Nephron (organoid): ENCODE measurements at regions not wholly inside any gene's neighbourhood (a gene's known extent, or its start where the extent isn't known, plus 50 kb on each side); places are given as distances from the start of the nearest gene placed in this dataset.
"Not testable (repeated sequence)": the region's sequence is repeated elsewhere in the genome, so short reads cannot be mapped to it uniquely, and the experiment has no call there.

Experiments used
- H3K27ac Mint-ChIP-seq, 3 experiments: 2 replicates each; pipeline ENCODE4 v1.8.0; 2020; ENCODE audit warnings: mixed read lengths in 3 of 3, mild to moderate bottlenecking in 2 of 3, moderate library complexity in 1 of 3
- H3K27me3 Mint-ChIP-seq: 2 replicates; pipeline ENCODE4 v1.8.0; 2021; ENCODE audit warnings: low read depth, mild to moderate bottlenecking, moderate library complexity, mixed read lengths
- H3K36me3 Mint-ChIP-seq: 2 replicates; pipeline ENCODE4 v1.8.0; 2020; ENCODE audit warnings: low read depth, mixed read lengths
- H3K4me1 Mint-ChIP-seq: 2 replicates; pipeline ENCODE4 v1.8.0; 2020; ENCODE audit warnings: mixed read lengths
- H3K4me3 Mint-ChIP-seq, 3 experiments: 2 replicates each; pipeline ENCODE4 v1.8.0; 2020; ENCODE audit warnings: mild to moderate bottlenecking in 3 of 3, mixed read lengths in 3 of 3, moderate library complexity in 2 of 3
- H3K9me3 Mint-ChIP-seq: 2 replicates; pipeline ENCODE4 v1.8.0; 2020; ENCODE audit warnings: mixed read lengths

- H3K4me1 Mint-ChIP-seq, H3K36me3 Mint-ChIP-seq, H3K9me3 Mint-ChIP-seq, H3K27me3 Mint-ChIP-seq, H3K27ac Mint-ChIP-seq, H3K4me3 Mint-ChIP-seq: not testable (repeated sequence)
Observed at GRCh38 chr1:149352205-149352604, 122.6 kb upstream of the NBPF19 start.

- not testable (repeated sequence) for H3K27ac Mint-ChIP-seq, H3K27me3 Mint-ChIP-seq, H3K4me3 Mint-ChIP-seq, H3K9me3 Mint-ChIP-seq, H3K36me3 Mint-ChIP-seq, H3K4me1 Mint-ChIP-seq
Observed at GRCh38 chr1:149354579-149354978, 120.3 kb upstream of the NBPF19 start.

DNA sequence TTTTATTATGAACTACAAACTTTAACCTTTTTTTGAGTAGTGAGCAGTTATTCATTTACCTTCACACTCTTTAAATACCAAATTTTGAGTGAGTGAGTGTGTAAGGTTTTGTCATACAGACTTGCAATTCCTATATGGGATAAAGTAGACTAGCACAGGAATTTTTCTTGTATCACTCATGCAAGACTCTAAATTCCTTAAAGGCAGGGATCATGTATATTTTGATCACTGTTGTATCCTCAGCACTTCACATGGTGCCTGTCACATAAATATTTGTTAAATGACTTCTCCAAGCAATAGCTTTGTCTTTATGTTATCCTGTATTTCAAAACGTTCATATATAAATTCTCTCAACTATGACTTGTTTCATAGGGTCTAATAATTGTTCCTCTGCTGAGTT lies 119.1 kb upstream of the NBPF19 start:
- not testable (repeated sequence) for H3K4me1 Mint-ChIP-seq, H3K4me3 Mint-ChIP-seq, H3K27ac Mint-ChIP-seq, H3K36me3 Mint-ChIP-seq, H3K9me3 Mint-ChIP-seq, H3K27me3 Mint-ChIP-seq

DNA sequence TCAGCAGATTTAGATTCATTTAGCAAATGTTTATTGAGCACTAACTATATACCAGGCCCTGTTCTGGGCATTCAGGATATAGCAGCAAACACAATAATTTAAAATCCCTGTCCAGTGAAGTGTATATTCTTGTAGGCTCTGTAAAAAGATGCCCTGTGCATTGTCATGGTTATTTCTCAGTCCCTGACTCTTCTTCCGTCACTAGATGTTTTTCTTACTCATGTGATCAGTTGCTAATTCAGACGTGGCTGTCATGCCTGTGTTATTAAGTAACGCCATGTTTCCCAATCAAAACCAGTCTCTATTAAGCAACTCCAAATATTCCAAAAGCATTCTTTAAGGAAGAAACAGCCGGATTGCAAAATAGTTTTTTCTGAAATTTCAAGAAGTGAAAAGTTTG lies 118.7 kb upstream of the NBPF19 start:
- not testable (repeated sequence) for H3K4me1 Mint-ChIP-seq, H3K27me3 Mint-ChIP-seq, H3K27ac Mint-ChIP-seq, H3K4me3 Mint-ChIP-seq, H3K9me3 Mint-ChIP-seq, H3K36me3 Mint-ChIP-seq

DNA sequence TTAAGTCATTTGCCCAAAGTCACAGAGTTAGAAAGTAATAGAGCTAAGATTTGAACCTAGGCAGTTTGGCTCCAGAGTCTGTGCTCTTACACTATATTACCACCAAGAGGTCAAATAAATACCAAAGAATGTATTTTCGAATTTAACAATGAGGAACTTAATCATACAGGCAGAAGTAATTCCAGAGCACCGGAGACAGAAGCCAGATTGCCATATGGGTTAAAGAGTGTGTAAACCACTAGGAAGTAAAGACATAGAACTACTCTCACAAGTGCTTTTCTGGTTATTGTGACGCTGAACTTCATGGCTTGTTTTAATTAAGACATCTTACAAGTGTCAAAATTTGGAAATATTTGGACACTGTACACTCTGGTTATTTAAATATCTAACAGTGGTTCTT lies 114.5 kb upstream of the NBPF19 start:
- not testable (repeated sequence) for H3K27ac Mint-ChIP-seq, H3K36me3 Mint-ChIP-seq, H3K4me3 Mint-ChIP-seq, H3K9me3 Mint-ChIP-seq, H3K27me3 Mint-ChIP-seq, H3K4me1 Mint-ChIP-seq

GRCh38 chr1:149361310-149361709 lies 113.5 kb upstream of the NBPF19 start:
- H3K27ac Mint-ChIP-seq, H3K9me3 Mint-ChIP-seq, H3K4me1 Mint-ChIP-seq, H3K27me3 Mint-ChIP-seq, H3K4me3 Mint-ChIP-seq, H3K36me3 Mint-ChIP-seq: not testable (repeated sequence)

DNA sequence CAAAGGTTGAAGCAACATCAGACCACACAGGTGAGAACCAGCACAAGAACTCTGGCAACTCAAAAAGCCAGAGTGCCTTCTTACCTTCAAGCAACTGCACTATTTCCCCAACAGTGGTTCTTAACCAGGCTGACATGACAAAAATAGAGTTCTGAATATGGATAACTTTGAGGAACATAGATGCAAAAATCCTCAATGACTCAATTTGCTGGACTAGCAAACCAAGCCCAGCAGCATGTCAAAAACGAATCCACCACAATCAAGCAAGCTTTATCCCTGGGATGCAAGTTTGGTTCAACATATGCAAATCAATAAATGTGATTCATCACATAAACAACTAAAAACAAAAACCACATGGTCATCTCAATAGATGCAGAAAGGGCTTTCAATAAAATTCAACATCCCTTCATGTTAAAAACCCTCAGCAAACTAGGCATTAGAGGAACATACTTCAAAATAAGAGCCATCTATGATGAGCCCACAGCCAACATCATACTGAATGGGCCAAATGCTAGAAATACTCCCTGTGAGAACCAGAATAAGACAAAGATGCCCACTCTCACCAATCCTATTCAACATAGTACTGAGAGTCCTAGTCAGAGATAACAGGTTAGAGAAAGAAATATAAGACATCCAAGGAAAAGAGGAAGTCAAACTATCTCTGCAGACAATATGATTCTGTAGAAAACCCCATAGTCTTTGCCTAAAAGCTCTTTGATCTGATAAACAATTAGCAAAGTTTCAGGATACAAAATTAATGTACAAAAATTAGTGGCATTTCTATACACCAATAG lies 110.5 kb upstream of the NBPF19 start:
- H3K27ac Mint-ChIP-seq, H3K9me3 Mint-ChIP-seq, H3K4me3 Mint-ChIP-seq: not testable (repeated sequence)

DNA sequence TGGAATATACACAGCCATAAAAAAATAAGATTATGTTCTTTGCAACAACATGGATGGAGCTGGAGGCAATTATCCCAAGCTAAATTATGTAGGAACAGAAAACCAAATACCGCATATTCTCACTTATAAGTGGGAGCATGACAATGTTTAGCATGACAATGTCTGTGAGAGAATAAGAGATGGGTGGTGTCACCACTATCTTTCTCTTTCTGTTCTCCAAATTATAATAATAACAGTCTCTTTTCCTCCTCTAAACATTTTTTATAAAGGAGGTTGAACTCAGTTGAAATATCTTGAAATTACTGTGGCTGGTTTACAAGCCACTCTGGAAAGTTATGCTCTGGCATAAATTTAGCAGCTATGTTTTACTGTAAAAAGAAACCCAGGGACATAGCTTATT lies 108.4 kb upstream of the NBPF19 start:
- H3K9me3 Mint-ChIP-seq, H3K27me3 Mint-ChIP-seq, H3K27ac Mint-ChIP-seq, H3K4me3 Mint-ChIP-seq, H3K36me3 Mint-ChIP-seq, H3K4me1 Mint-ChIP-seq: not testable (repeated sequence)

More for the DNA sequence above, 110.5 kb upstream of the NBPF19 start:
- not testable (repeated sequence) for H3K27me3 Mint-ChIP-seq, H3K4me1 Mint-ChIP-seq, H3K36me3 Mint-ChIP-seq

DNA sequence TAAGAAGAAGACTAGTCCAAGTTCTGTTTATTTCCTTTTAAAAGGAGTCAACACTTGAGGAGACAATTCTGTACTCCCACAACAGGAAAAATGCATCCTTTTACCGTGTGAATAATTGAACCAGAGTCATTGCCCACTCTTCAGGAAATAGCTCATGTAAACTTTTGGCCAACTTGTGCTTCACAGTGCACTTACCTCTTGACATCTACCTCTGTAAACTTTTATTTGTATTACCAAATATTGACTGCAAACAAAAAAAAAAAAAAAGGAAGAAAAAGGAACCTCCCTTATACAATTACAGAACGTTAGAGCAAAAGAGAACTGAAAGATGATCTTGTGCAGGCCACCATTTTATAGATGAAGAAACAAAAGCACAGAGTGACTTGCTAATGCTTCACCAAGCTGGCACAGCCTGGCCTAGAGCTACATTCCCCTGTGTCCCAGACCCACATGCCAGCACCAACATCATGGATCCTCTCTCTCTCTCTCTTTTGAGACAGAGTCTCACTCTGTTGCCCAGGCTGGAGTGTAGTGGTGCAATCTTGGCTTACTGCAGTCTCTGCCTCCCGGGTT lies 107.3 kb upstream of the NBPF19 start:
- H3K36me3 Mint-ChIP-seq, H3K4me3 Mint-ChIP-seq, H3K27me3 Mint-ChIP-seq, H3K9me3 Mint-ChIP-seq, H3K4me1 Mint-ChIP-seq, H3K27ac Mint-ChIP-seq: not testable (repeated sequence)

GRCh38 chr1:149368337-149368736 lies 106.5 kb upstream of the NBPF19 start:
- not testable (repeated sequence) for H3K4me3 Mint-ChIP-seq, H3K27me3 Mint-ChIP-seq, H3K27ac Mint-ChIP-seq, H3K36me3 Mint-ChIP-seq, H3K4me1 Mint-ChIP-seq, H3K9me3 Mint-ChIP-seq

GRCh38 chr1:149369081-149369480 lies 105.8 kb upstream of the NBPF19 start:
- not testable (repeated sequence) for H3K27ac Mint-ChIP-seq

DNA sequence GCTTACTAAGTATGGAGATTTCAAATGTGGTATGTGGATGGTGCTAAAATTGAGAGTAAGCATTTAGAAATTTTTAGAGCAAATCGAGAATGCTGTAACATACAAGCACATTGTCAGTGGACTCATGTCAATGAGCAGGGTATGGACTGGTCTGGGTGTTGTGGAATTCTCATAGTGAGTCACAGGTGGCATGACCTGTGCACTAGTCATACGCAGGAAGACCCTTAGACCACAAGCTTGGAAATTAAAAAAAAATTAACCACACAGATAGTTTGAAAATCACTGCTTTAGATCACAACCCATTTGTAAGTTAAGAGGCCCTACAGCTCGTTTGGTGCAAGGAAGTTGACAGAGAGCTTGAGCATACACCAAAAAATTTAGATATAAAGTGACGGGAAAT lies 102.9 kb upstream of the NBPF19 start:
- not testable (repeated sequence) for H3K36me3 Mint-ChIP-seq, H3K4me3 Mint-ChIP-seq, H3K27ac Mint-ChIP-seq, H3K9me3 Mint-ChIP-seq, H3K4me1 Mint-ChIP-seq, H3K27me3 Mint-ChIP-seq

More at GRCh38 chr1:149369081-149369480, 105.8 kb upstream of the NBPF19 start:
- not testable (repeated sequence) for H3K9me3 Mint-ChIP-seq, H3K4me1 Mint-ChIP-seq, H3K27me3 Mint-ChIP-seq, H3K4me3 Mint-ChIP-seq, H3K36me3 Mint-ChIP-seq

DNA sequence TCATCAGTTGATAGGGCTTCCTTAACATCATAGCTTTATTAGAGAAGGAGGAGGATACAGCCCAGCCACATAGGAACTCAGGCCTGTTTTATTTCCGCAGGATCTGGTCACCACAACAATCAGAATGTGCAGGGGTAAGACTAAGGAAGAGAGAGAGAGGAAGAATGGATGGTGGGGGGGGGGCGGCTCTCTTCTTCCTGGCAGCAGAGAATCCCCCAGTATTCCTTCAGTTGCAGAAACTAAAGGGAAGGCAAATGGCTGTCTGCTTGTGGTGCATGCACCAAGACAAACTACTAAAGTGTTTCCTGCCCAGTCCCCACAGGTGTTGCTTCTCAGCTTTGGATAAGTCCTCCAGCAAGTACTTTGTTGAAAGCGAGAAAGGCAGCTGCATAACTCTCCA lies 96.4 kb upstream of the NBPF19 start:
- not testable (repeated sequence) for H3K27me3 Mint-ChIP-seq, H3K36me3 Mint-ChIP-seq, H3K9me3 Mint-ChIP-seq, H3K4me1 Mint-ChIP-seq, H3K27ac Mint-ChIP-seq, H3K4me3 Mint-ChIP-seq

GRCh38 chr1:149390173-149390926 lies 84.5 kb upstream of the NBPF19 start:
- not testable (repeated sequence) for H3K4me1 Mint-ChIP-seq, H3K36me3 Mint-ChIP-seq, H3K9me3 Mint-ChIP-seq, H3K27me3 Mint-ChIP-seq
- peak overlapping the region; percentile 84 to 90 (median 90) for H3K4me3 Mint-ChIP-seq
- H3K27ac Mint-ChIP-seq, result peak overlapping the region in 2 of 3 experiments; percentile 72 to 80

DNA sequence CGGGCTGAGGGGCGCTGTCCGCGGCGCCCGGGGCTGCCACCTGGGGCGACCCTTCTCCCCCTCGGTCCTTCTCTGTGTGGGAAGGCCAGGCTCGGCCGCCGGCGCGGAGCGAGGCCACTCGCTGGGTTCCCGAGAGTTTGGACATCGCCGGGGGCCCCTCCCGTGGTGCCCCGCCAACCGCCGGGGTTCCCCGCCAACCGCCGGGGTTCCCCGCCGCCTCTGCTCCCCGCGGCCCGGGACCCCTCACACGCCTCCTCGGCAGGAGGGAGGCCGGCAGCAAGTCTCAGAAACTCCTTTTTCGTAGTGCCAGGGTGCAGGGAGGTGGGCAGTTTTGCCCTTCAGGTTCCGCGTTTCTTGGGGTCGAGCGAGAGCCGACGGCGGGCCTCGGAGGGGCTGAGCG lies 83.9 kb upstream of the NBPF19 start:
- H3K36me3 Mint-ChIP-seq, H3K4me1 Mint-ChIP-seq, H3K27ac Mint-ChIP-seq, H3K4me3 Mint-ChIP-seq, H3K27me3 Mint-ChIP-seq, H3K9me3 Mint-ChIP-seq: not testable (repeated sequence)
